ENCODE measurements at regions not wholly inside any gene's neighbourhood (a gene's known extent, or its start where the extent isn't known, plus 50 kb on each side); places are given as distances from the start of the nearest gene placed in this dataset.

DNA sequence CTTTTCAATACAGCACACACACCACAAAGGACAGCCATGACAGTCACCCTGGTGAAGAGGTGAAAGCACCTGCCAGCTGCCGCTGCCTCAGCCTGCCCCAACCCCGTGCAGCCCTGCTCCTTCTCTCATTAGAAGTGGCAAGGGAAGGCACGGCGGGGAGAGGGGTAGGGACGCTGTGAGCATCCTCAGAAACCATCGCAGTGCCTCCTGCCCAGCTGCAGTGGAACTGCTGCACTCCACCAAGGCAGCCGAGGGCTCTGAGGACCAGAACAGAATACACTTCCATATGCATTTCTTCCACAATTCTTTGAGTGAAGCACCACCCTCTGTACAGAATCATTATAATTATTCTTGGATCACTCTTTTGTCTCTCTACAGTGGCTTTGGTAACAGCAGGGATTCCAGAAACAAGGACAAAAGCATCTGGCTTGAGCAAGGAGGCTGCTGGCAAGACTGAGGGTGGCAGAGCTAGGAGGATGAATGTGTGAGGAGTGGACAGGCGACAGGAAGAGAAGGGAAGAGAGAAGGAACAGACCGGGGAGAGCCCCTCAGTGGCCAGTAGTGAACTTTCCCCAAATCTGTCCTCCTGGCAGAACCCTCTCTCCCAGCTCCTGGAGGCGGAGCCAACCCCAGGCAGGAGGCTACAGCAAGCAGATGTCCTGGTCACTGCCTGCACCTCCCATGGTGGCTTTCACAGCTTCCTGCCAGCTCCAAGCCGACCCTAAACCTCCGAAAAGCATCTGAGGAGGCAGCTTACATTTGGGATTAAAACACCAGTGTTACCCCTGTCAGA, 73.2 kb downstream of the MTNR1A start:
- TF ChIP-seq POLR2A (IDR thresholded peaks at IDR 0.05): no peak
- no peak for TF ChIP-seq POLR2AphosphoS5 (IDR thresholded peaks at IDR 0.05)
